IMR-90 (cell line): ENCODE measurements at regions not wholly inside any gene's neighbourhood (a gene's known extent, or its start where the extent isn't known, plus 50 kb on each side); places are given as distances from the start of the nearest gene placed in this dataset.

Experiments
- ATAC-seq: fragments of 200-7000 bp; cut with Tn5 transposase; 2 replicates; pipeline ENCODE4 v1.9.1; 2020; ENCODE audit warnings: low read depth, mild to moderate bottlenecking, moderate library complexity
- BruUV-seq: library from RNA; stranded (reverse); fragments of 400-500 nt; replicated peaks from 2 replicates; lab custom pipeline; 2021; lab: Mats Ljungman, UMichigan
- CTCF ChIA-PET: fragments of 300-600 bp; formaldehyde crosslinking; extraction: SDS; loops from one replicate; lab custom pipeline; 2021; ENCODE audit warnings: antibody characterized with exemption; lab: Yijun Ruan, JAX
- POLR2A ChIA-PET: fragments of 300-600 bp; sonication (Branson Sonifier 250); formaldehyde crosslinking; loops from one replicate; lab custom pipeline; 2022; ENCODE audit warnings: antibody characterized with exemption; ENCODE audit not compliant: unreplicated experiment; lab: Charles Lee
- DNase-seq: peaks from one replicate; pipeline ENCODE4 v3.0.0; 2013
- H2AFZ ChIP-seq: replicated peaks from 2 replicates; pipeline ENCODE3; 2013; ENCODE audit warnings: low read length, mild to moderate bottlenecking; ENCODE audit not compliant: poor library complexity
- H2AK5ac ChIP-seq: 2 replicates; pipeline ENCODE4 v1.6.1; 2013; ENCODE audit warnings: low read depth, low read length, inconsistent platforms
- H2AK9ac ChIP-seq: replicated peaks from 2 replicates; pipeline ENCODE3; 2013; ENCODE audit warnings: mild to moderate bottlenecking, low read depth, low read length, moderate library complexity; ENCODE audit not compliant: poor library complexity
- H2BK120ac ChIP-seq: 2 replicates; pipeline ENCODE4 v1.6.1; 2013; ENCODE audit warnings: low read depth, low read length, inconsistent platforms
- H2BK15ac ChIP-seq: 3 replicates; pipeline ENCODE4 v1.6.1; 2013; ENCODE audit warnings: low read depth, low read length, inconsistent platforms
- H2BK20ac ChIP-seq: 2 replicates; pipeline ENCODE4 v1.6.1; 2013; ENCODE audit warnings: low read depth, mild to moderate bottlenecking, inconsistent platforms, low read length, moderate library complexity
- H2BK5ac ChIP-seq: 2 replicates; pipeline ENCODE4 v1.6.1; 2013; ENCODE audit warnings: mild to moderate bottlenecking, low read depth, low read length, inconsistent platforms; ENCODE audit not compliant: poor library complexity, severe bottlenecking
- H3K14ac ChIP-seq: replicated peaks from 2 replicates; pipeline ENCODE4 v1.6.1; 2013; ENCODE audit warnings: low read depth, low read length, inconsistent platforms
- H3K18ac ChIP-seq: 2 replicates; pipeline ENCODE4 v1.6.1; 2013; ENCODE audit warnings: low read depth, low read length, control low read depth
- H3K23ac ChIP-seq: 2 replicates; pipeline ENCODE4 v1.6.1; 2013; ENCODE audit warnings: low read depth, low read length, inconsistent platforms
- H3K27ac ChIP-seq: 2 replicates; pipeline ENCODE4 v1.5.1; 2013; ENCODE audit warnings: mild to moderate bottlenecking, control low read depth, low read length; ENCODE audit not compliant: insufficient read depth
- H3K27me3 ChIP-seq: 2 replicates; pipeline ENCODE4 v1.6.1; 2013; ENCODE audit warnings: low read length; ENCODE audit not compliant: control insufficient read depth, insufficient read depth
- H3K36me3 ChIP-seq: 2 replicates; pipeline ENCODE4 v1.6.1; 2013; ENCODE audit warnings: low read length, mixed read lengths; ENCODE audit not compliant: control insufficient read depth, insufficient read depth
- H3K4ac ChIP-seq: 2 replicates; pipeline ENCODE4 v1.6.1; 2013; ENCODE audit warnings: low read depth, low read length, inconsistent platforms
- H3K4me1 ChIP-seq: 2 replicates; pipeline ENCODE4 v1.6.1; 2013; ENCODE audit warnings: low read length, mixed read lengths; ENCODE audit not compliant: control insufficient read depth, insufficient read depth
- H3K4me2 ChIP-seq: 2 replicates; pipeline ENCODE4 v1.6.1; 2013; ENCODE audit warnings: low read depth, mild to moderate bottlenecking, control low read depth, low read length, moderate library complexity
- H3K4me3 ChIP-seq: 2 replicates; pipeline ENCODE4 v1.5.1; 2013; ENCODE audit warnings: low read depth, mild to moderate bottlenecking, control low read depth, low read length, moderate library complexity; ENCODE audit not compliant: insufficient read depth
- H3K56ac ChIP-seq: 2 replicates; pipeline ENCODE4 v1.6.1; 2013; ENCODE audit warnings: low read length, inconsistent platforms; ENCODE audit not compliant: insufficient read depth; ENCODE audit errors: extremely low read depth
- H3K79me1 ChIP-seq, 2 experiments: 2 replicates each; pipeline ENCODE4 v1.6.1; 2013; ENCODE audit warnings: low read length in 2 of 2, inconsistent platforms in 1 of 2, low read depth in 1 of 2
- H3K9ac ChIP-seq: 2 replicates; pipeline ENCODE4 v1.6.1; 2013; ENCODE audit warnings: low read depth, low read length, control low read depth
- H3K9me1 ChIP-seq: 2 replicates; pipeline ENCODE4 v1.6.1; 2013; ENCODE audit warnings: low read length, inconsistent platforms; ENCODE audit not compliant: insufficient read depth
- H3K9me3 ChIP-seq: 2 replicates; pipeline ENCODE4 v1.6.1; 2013; ENCODE audit warnings: low read length; ENCODE audit not compliant: control insufficient read depth, insufficient read depth
- H4K20me1 ChIP-seq: 2 replicates; pipeline ENCODE4 v1.6.1; 2013; ENCODE audit warnings: low read length, inconsistent platforms; ENCODE audit not compliant: insufficient read depth
- H4K5ac ChIP-seq: 2 replicates; pipeline ENCODE4 v1.6.1; 2013; ENCODE audit warnings: mild to moderate bottlenecking, low read depth, low read length, control low read depth
- H4K8ac ChIP-seq, 2 experiments: 2 replicates each; pipeline ENCODE4 v1.6.1; 2013; ENCODE audit warnings: low read depth in 2 of 2, low read length in 2 of 2, control low read depth in 1 of 2, inconsistent platforms in 1 of 2
- H4K91ac ChIP-seq: 2 replicates; pipeline ENCODE4 v1.6.1; 2013; ENCODE audit warnings: low read depth, low read length, inconsistent platforms; ENCODE audit not compliant: insufficient read depth
- BHLHE40 ChIP-seq: fragments of 150-350 bp; IDR thresholded peaks from 2 replicates; pipeline ENCODE4 v1.6.1; 2016; ENCODE audit warnings: mild to moderate bottlenecking, low read depth, low read length
- CHD1 ChIP-seq: IDR thresholded peaks from 2 replicates; pipeline ENCODE4 v1.6.1; 2012; ENCODE audit warnings: low read depth, low read length, improper control_type of control experiment
- MAZ ChIP-seq: IDR thresholded peaks from 2 replicates; pipeline ENCODE4 v1.6.1; 2012; ENCODE audit warnings: low read depth, mild to moderate bottlenecking, low read length, improper control_type of control experiment, moderate library complexity, borderline replicate concordance
- NFE2L2 ChIP-seq: fragments of 150-350 bp; IDR thresholded peaks from 2 replicates; pipeline ENCODE4 v1.6.1; 2016; ENCODE audit warnings: low read depth, mild to moderate bottlenecking, low read length
- RAD21 ChIP-seq: IDR thresholded peaks from 2 replicates; pipeline ENCODE4 v1.6.1; 2012; ENCODE audit warnings: low read length, improper control_type of control experiment
- RCOR1 ChIP-seq: IDR thresholded peaks from 2 replicates; pipeline ENCODE4 v1.6.1; 2012; ENCODE audit warnings: mild to moderate bottlenecking, low read length, improper control_type of control experiment; ENCODE audit not compliant: insufficient replicate concordance
- RFX5 ChIP-seq: IDR thresholded peaks from 2 replicates; pipeline ENCODE4 v1.8.0; 2012; ENCODE audit warnings: low read depth, mild to moderate bottlenecking, low read length, moderate library complexity
- WGBS, 2 experiments: methylation state at CpG; one replicate each; pipeline versions ENCODE4 v1.1.5 to v1.1.7; 2013; ENCODE audit warnings: missing lambda C conversion rate in 2 of 2; ENCODE audit not compliant: insufficient read length in 1 of 2; ENCODE audit errors: extremely low coverage in 2 of 2; 5-methylcytosine and 5-hydroxymethylcytosine counted together
- dilution Hi-C: fragments of 300-500 bp; cut with HindIII; formaldehyde crosslinking; loops from one replicate; pipeline ENCODE4 v1.14.3; 2018; ENCODE audit warnings: low sequenced_read_pairs; ENCODE audit not compliant: unreplicated experiment
- in situ Hi-C: fragments of 300-500 bp; cut with MboI; formaldehyde crosslinking; loops from 3 replicates; pipeline ENCODE4 v1.14.3; 2019; ENCODE audit warnings: low sequenced_read_pairs, inconsistent platforms, mixed read lengths
- intact Hi-C: fragments of 100-400 bp; cut with micrococcal nuclease; formaldehyde crosslinking; loops from 2 replicates; pipeline ENCODE4 v1.10.0; 2022
- TF ChIP-seq, protein P1 (sequence below): fragments of 150-350 bp; IDR thresholded peaks from 2 replicates; pipeline ENCODE4 v1.6.1; 2016; ENCODE audit warnings: low read depth, mild to moderate bottlenecking, low read length, moderate library complexity, borderline replicate concordance

GRCh38 chr9:78590068-78590467, 293.1 kb downstream of the PSAT1 start:
- Histone ChIP-seq H2AFZ (no peak overlapping the region), H2BK15ac (peak overlapping the region; percentile 15; the same call in 2 of the 3 replicates), H2BK120ac (peak overlapping the region; percentile 84), H3K36me3 (no peaks in the 10 kb centered on the region), H3K9me3 (peaks cover 2% of the 10 kb centered on the region; the same call in 1 of the 2 replicates), H3K4me3 (no peak overlapping the region), H3K18ac (peak overlapping the region; percentile 94; the same call in 1 of the 2 replicates), H3K27ac (no peak overlapping the region; the same call in 1 of the 2 replicates), H3K4me1 (peaks cover 7% of the 10 kb centered on the region), H3K79me1 (no peaks in the 10 kb centered on the region), H3K9me1 (0 out of 2 replicates have a peak, but pooled peaks cover 2% of the 10 kb centered on the region), H4K8ac (peak overlapping the region; percentile 40 to 75; a peak in 1 of 4 replicates), H2AK9ac (no peak overlapping the region), H3K56ac (peak overlapping the region; percentile 66), H2AK5ac (no peak overlapping the region), H4K91ac (peak overlapping the region; percentile 26; the same call in 1 of the 2 replicates), H3K23ac (no peak overlapping the region; the same call in 1 of the 2 replicates), H2BK20ac (peak overlapping the region; percentile 96), H3K14ac (peak overlapping the region; percentile 81; the same call in 1 of the 2 replicates), H2BK5ac (peak overlapping the region; percentile 96), H3K9ac (no peak overlapping the region), H3K4me2 (no peak overlapping the region; the same call in 1 of the 2 replicates), H4K20me1 (no peaks in the 10 kb centered on the region), H3K4ac (no peak overlapping the region), H3K27me3 (no peaks in the 10 kb centered on the region), H4K5ac (peak overlapping the region; percentile 91; the same call in 1 of the 2 replicates)
- peak; percentile 68 for DNase-seq
- peak; percentile 71 for ATAC-seq
- intact Hi-C loops (no loop called here), in situ Hi-C loops (loop anchor here (25.0 kb wide), 1 partner anchor 972 kb away; the partner anchor contains the start of gene TLE4), dilution Hi-C loops (no loop called here)
- BruUV-seq: no TSS peak
- ChIA-PET CTCF (interaction anchor here (1.0 to 1.2 kb wide), 2 partner anchors 9 to 151 kb away, joined by 3 read pairs; no protein-coding TSS in a partner anchor), POLR2A (interaction anchor here (0.7 kb wide), 1 partner anchor 117 kb away, joined by 12 read pairs; no protein-coding TSS in a partner anchor)
- no CpG with 5 or more reads among the region's 1 CpG for WGBS, 2 experiments
- TF ChIP-seq RFX5 (no peak), BHLHE40 (no peak), RCOR1 (no peak), MAZ (no peak), NFE2L2 (no peak), RAD21 (no peak), CHD1 (no peak)
- TF ChIP-seq, protein P1, sequence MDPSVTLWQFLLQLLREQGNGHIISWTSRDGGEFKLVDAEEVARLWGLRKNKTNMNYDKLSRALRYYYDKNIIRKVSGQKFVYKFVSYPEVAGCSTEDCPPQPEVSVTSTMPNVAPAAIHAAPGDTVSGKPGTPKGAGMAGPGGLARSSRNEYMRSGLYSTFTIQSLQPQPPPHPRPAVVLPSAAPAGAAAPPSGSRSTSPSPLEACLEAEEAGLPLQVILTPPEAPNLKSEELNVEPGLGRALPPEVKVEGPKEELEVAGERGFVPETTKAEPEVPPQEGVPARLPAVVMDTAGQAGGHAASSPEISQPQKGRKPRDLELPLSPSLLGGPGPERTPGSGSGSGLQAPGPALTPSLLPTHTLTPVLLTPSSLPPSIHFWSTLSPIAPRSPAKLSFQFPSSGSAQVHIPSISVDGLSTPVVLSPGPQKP: no peak
